ENCODE measurements at regions not wholly inside any gene's neighbourhood (a gene's known extent, or its start where the extent isn't known, plus 50 kb on each side); places are given as distances from the start of the nearest gene placed in this dataset.

GRCh38 chr15:91366111-91366510, 266.1 kb downstream of the SV2B start:
- TF ChIP-seq SMC3 (conservative IDR thresholded peaks at IDR 0.05; ENCODE audit: poor library complexity) (no peak), POLR2AphosphoS5 (IDR thresholded peaks at IDR 0.05) (no peak), EZH2 (IDR thresholded peaks at IDR 0.05; ENCODE audit: borderline replicate concordance, insufficient read depth, low read length, poor library complexity, severe bottlenecking) (no peak), TAF1 (IDR thresholded peaks at IDR 0.05; ENCODE audit: low read depth) (no peak), REST (IDR thresholded peaks at IDR 0.05; ENCODE audit: borderline replicate concordance) (no peak), RAD21 (conservative IDR thresholded peaks at IDR 0.05) (no peak), EP300 (conservative IDR thresholded peaks at IDR 0.05; ENCODE audit: poor library complexity, severe bottlenecking) (no peak), CTCF (IDR thresholded peaks at IDR 0.05; ENCODE audit: poor library complexity, severe bottlenecking) (no peak), MXI1 (conservative IDR thresholded peaks at IDR 0.05; ENCODE audit: poor library complexity, severe bottlenecking) (no peak)
- Histone ChIP-seq H3K9me2 (ENCODE audit: insufficient read depth, low read length) (no peaks in the 10 kb centered on the region), H3K79me2 (replicated peaks; ENCODE audit: insufficient read depth, low read length) (no peaks in the 10 kb centered on the region), H3K4me2 (ENCODE audit: low read length) (no peak overlapping the region), H3K27ac (ENCODE audit: low read length) (no peak overlapping the region), H3K9me3 (ENCODE audit: low read length) (no peaks in the 10 kb centered on the region), H3K4me3 (ENCODE audit: low read length) (no peak overlapping the region), H3F3A (ENCODE audit: insufficient read depth, low read length, poor library complexity, severe bottlenecking) (no peaks in the 10 kb centered on the region), H3K9ac (ENCODE audit: low read length) (no peak overlapping the region), H2AFZ (ENCODE audit: low read depth, low read length) (no peak overlapping the region), H3K36me3 (ENCODE audit: insufficient read depth, low read length) (no peaks in the 10 kb centered on the region), H4K20me1 (ENCODE audit: insufficient read depth) (no peaks in the 10 kb centered on the region), H3K27me3 (ENCODE audit: insufficient read depth, low read depth, low read length) (no peaks in the 10 kb centered on the region)

GRCh38 chr15:91368611-91369010, 268.6 kb downstream of the SV2B start:
- no peak overlapping the region for H3K9ac ChIP-seq (ENCODE audit: low read length)
- no peaks in the 10 kb centered on the region for H3F3A ChIP-seq (ENCODE audit: insufficient read depth, low read length, poor library complexity, severe bottlenecking)
- no peaks in the 10 kb centered on the region for H3K27me3 ChIP-seq (ENCODE audit: insufficient read depth, low read depth, low read length)
- no peaks in the 10 kb centered on the region for H4K20me1 ChIP-seq (ENCODE audit: insufficient read depth)
- no peak overlapping the region for H3K4me2 ChIP-seq (ENCODE audit: low read length)
- no peaks in the 10 kb centered on the region for H3K9me2 ChIP-seq (ENCODE audit: insufficient read depth, low read length)
- peaks cover 2% of the 10 kb centered on the region for H3K9me3 ChIP-seq (ENCODE audit: low read length)
- H3K27ac ChIP-seq (ENCODE audit: low read length) = no peak overlapping the region
- no peak for TF ChIP-seq MXI1 (conservative IDR thresholded peaks at IDR 0.05; ENCODE audit: poor library complexity, severe bottlenecking)
- no peak for TF ChIP-seq RAD21 (conservative IDR thresholded peaks at IDR 0.05)
- no peak for TF ChIP-seq SMC3 (conservative IDR thresholded peaks at IDR 0.05; ENCODE audit: poor library complexity)
- no peak for TF ChIP-seq REST (IDR thresholded peaks at IDR 0.05; ENCODE audit: borderline replicate concordance)
- TF ChIP-seq POLR2AphosphoS5 (IDR thresholded peaks at IDR 0.05) = no peak
- TF ChIP-seq EP300 (conservative IDR thresholded peaks at IDR 0.05; ENCODE audit: poor library complexity, severe bottlenecking) = no peak
- TF ChIP-seq EZH2 (IDR thresholded peaks at IDR 0.05; ENCODE audit: borderline replicate concordance, insufficient read depth, low read length, poor library complexity, severe bottlenecking) = no peak
- no peak overlapping the region for H2AFZ ChIP-seq (ENCODE audit: low read depth, low read length)
- H3K36me3 ChIP-seq (ENCODE audit: insufficient read depth, low read length) = no peaks in the 10 kb centered on the region
- H3K79me2 ChIP-seq (replicated peaks; ENCODE audit: insufficient read depth, low read length) = no peaks in the 10 kb centered on the region
- H3K4me3 ChIP-seq (ENCODE audit: low read length) = no peak overlapping the region
